ENCODE measurements at regions not wholly inside any gene's neighbourhood (a gene's known extent, or its start where the extent isn't known, plus 50 kb on each side); places are given as distances from the start of the nearest gene placed in this dataset.

- Histone ChIP-seq H3K9ac (ENCODE audit: extremely low read depth, low read length, poor library complexity, severe bottlenecking) (no peak overlapping the region), H3K9me3 (ENCODE audit: control insufficient read depth, low read length) (no peaks in the 10 kb centered on the region), H3K4me3 (ENCODE audit: low read length) (no peak overlapping the region), H3K36me3 (ENCODE audit: control insufficient read depth, insufficient read depth, low read length) (no peaks in the 10 kb centered on the region), H3K27ac (ENCODE audit: low read depth, low read length) (no peak overlapping the region), H3K27me3 (ENCODE audit: control insufficient read depth, insufficient read depth, low read length, poor library complexity, severe bottlenecking) (no peaks in the 10 kb centered on the region), H3K4me1 (ENCODE audit: control insufficient read depth, insufficient read depth, low read length) (no peaks in the 10 kb centered on the region)
- DNase-seq, result no peak
- Mint-ChIP-seq H3K4me3 (no peak overlapping the region), H3K27me3 (ENCODE audit: insufficient read depth) (peaks cover 6% of the 10 kb centered on the region), H3K4me1 (no peaks in the 10 kb centered on the region), H3K36me3 (ENCODE audit: low read depth) (no peaks in the 10 kb centered on the region), H3K27ac (no peak overlapping the region), H3K9me3 (no peaks in the 10 kb centered on the region)
- 73 to 75% methylated on average over 8 to 10 of the region's 10 CpGs for WGBS, 2 experiments (ENCODE audit: insufficient coverage in 1 of 2, insufficient read length in 1 of 2)
- TF ChIP-seq CTCF (conservative IDR thresholded peaks at IDR 0.05), result no peak
Measured at GRCh38 chr3:14335774-14336748, 66.3 kb upstream of the SLC6A6 start.

- Mint-ChIP-seq H3K36me3 (ENCODE audit: low read depth) (no peaks in the 10 kb centered on the region), H3K4me3 (no peak overlapping the region)
- no peaks in the 10 kb centered on the region for H3K4me1 ChIP-seq (ENCODE audit: control insufficient read depth, insufficient read depth, low read length)
Measured at GRCh38 chr3:14336749-14337598, 65.4 kb upstream of the SLC6A6 start.

More at GRCh38 chr3:14336749-14337598, 65.4 kb upstream of the SLC6A6 start:
- no peak for TF ChIP-seq CTCF (conservative IDR thresholded peaks at IDR 0.05)
- no peaks in the 10 kb centered on the region for H3K4me1 Mint-ChIP-seq
- no peak overlapping the region for H3K4me3 ChIP-seq (ENCODE audit: low read length)
- H3K27ac Mint-ChIP-seq, result no peak overlapping the region
- no peaks in the 10 kb centered on the region for H3K9me3 Mint-ChIP-seq
- H3K9me3 ChIP-seq (ENCODE audit: control insufficient read depth, low read length), result no peaks in the 10 kb centered on the region
- no peak overlapping the region for H3K27ac ChIP-seq (ENCODE audit: low read depth, low read length)
- DNase-seq, result no peak
- 67 to 80% methylated on average over 10 to 17 of the region's 17 CpGs for WGBS, 2 experiments (ENCODE audit: insufficient coverage in 1 of 2, insufficient read length in 1 of 2)
- H3K27me3 Mint-ChIP-seq (ENCODE audit: insufficient read depth), result peaks cover 7% of the 10 kb centered on the region
- no peak overlapping the region for H3K9ac ChIP-seq (ENCODE audit: extremely low read depth, low read length, poor library complexity, severe bottlenecking)
- H3K36me3 ChIP-seq (ENCODE audit: control insufficient read depth, insufficient read depth, low read length), result no peaks in the 10 kb centered on the region
- no peaks in the 10 kb centered on the region for H3K27me3 ChIP-seq (ENCODE audit: control insufficient read depth, insufficient read depth, low read length, poor library complexity, severe bottlenecking)
